Neural progenitor cell (in vitro differentiated cells): ENCODE measurements at regions not wholly inside any gene's neighbourhood (a gene's known extent, or its start where the extent isn't known, plus 50 kb on each side); places are given as distances from the start of the nearest gene placed in this dataset.

Source experiments
- DNase-seq: peaks from one replicate; pipeline ENCODE4 v3.0.0-alpha.2; 2016; ENCODE audit warnings: low spot score
- H2AFZ ChIP-seq: fragments of 200-600 bp; sonication (generic); replicated peaks from 2 replicates; pipeline ENCODE4 v1.6.1; 2016; ENCODE audit warnings: antibody characterized with exemption
- H3F3A ChIP-seq: fragments of 200-600 bp; sonication (generic); 2 replicates; pipeline ENCODE4 v1.6.1; 2016; ENCODE audit warnings: antibody characterized with exemption, low read depth
- H3K27ac ChIP-seq: fragments of 200-600 bp; sonication (generic); 2 replicates; pipeline ENCODE4 v1.5.1; 2016; ENCODE audit warnings: mild to moderate bottlenecking
- H3K27me3 ChIP-seq: fragments of 200-600 bp; sonication (generic); 2 replicates; pipeline ENCODE4 v1.6.1; 2016; ENCODE audit warnings: mild to moderate bottlenecking, moderate library complexity
- H3K36me3 ChIP-seq: fragments of 200-600 bp; sonication (generic); 2 replicates; pipeline ENCODE4 v1.5.1; 2016
- H3K4me1 ChIP-seq: fragments of 200-600 bp; sonication (generic); 2 replicates; pipeline ENCODE4 v1.6.1; 2016; ENCODE audit warnings: mixed run types
- H3K4me2 ChIP-seq: fragments of 200-600 bp; sonication (generic); 2 replicates; pipeline ENCODE4 v1.6.1; 2016
- H3K4me3 ChIP-seq: fragments of 200-600 bp; sonication (generic); 2 replicates; pipeline ENCODE4 v1.5.1; 2016
- H3K79me2 ChIP-seq: fragments of 200-600 bp; sonication (generic); 2 replicates; pipeline ENCODE4 v1.6.1; 2016; ENCODE audit warnings: low read depth
- H3K9ac ChIP-seq: fragments of 200-600 bp; sonication (generic); 2 replicates; pipeline ENCODE4 v1.6.1; 2016
- H3K9me3 ChIP-seq: fragments of 200-600 bp; sonication (generic); 2 replicates; pipeline ENCODE4 v1.5.1; 2016; ENCODE audit warnings: low read depth
- H4K20me1 ChIP-seq: fragments of 200-600 bp; sonication (generic); 2 replicates; pipeline ENCODE4 v1.6.1; 2016; ENCODE audit warnings: low read depth
- H3K27ac Mint-ChIP-seq: 3 replicates; pipeline ENCODE4 v1.8.0; 2021; ENCODE audit warnings: mixed read lengths
- H3K27me3 Mint-ChIP-seq: 2 replicates; pipeline ENCODE4 v1.8.0; 2022; ENCODE audit warnings: low read depth, mild to moderate bottlenecking, inconsistent platforms, moderate library complexity, mixed read lengths; ENCODE audit not compliant: insufficient read depth
- H3K36me3 Mint-ChIP-seq: 3 replicates; pipeline ENCODE4 v1.8.0; 2021; ENCODE audit warnings: mixed read lengths
- H3K4me1 Mint-ChIP-seq: 3 replicates; pipeline ENCODE4 v1.8.0; 2021; ENCODE audit warnings: mixed read lengths
- H3K4me3 Mint-ChIP-seq: 3 replicates; pipeline ENCODE4 v1.8.0; 2021; ENCODE audit warnings: mild to moderate bottlenecking, moderate library complexity, mixed read lengths
- H3K9me3 Mint-ChIP-seq: 3 replicates; pipeline ENCODE4 v1.8.0; 2020; ENCODE audit warnings: mixed read lengths
- EZH2 ChIP-seq: fragments of 200-600 bp; sonication (generic); IDR thresholded peaks from 2 replicates; pipeline ENCODE4 v1.6.1; 2017; ENCODE audit warnings: antibody characterized with exemption, mild to moderate bottlenecking, moderate library complexity
- EZH2phosphoT487 ChIP-seq: fragments of 200-600 bp; sonication (generic); IDR thresholded peaks from 2 replicates; pipeline ENCODE4 v1.6.1; 2017; ENCODE audit warnings: antibody characterized with exemption
- TF ChIP-seq, protein P1 (sequence below): fragments of 200-600 bp; sonication (generic); IDR thresholded peaks from 2 replicates; pipeline ENCODE4 v1.5.1; 2017; ENCODE audit warnings: antibody characterized with exemption, mild to moderate bottlenecking

DNA sequence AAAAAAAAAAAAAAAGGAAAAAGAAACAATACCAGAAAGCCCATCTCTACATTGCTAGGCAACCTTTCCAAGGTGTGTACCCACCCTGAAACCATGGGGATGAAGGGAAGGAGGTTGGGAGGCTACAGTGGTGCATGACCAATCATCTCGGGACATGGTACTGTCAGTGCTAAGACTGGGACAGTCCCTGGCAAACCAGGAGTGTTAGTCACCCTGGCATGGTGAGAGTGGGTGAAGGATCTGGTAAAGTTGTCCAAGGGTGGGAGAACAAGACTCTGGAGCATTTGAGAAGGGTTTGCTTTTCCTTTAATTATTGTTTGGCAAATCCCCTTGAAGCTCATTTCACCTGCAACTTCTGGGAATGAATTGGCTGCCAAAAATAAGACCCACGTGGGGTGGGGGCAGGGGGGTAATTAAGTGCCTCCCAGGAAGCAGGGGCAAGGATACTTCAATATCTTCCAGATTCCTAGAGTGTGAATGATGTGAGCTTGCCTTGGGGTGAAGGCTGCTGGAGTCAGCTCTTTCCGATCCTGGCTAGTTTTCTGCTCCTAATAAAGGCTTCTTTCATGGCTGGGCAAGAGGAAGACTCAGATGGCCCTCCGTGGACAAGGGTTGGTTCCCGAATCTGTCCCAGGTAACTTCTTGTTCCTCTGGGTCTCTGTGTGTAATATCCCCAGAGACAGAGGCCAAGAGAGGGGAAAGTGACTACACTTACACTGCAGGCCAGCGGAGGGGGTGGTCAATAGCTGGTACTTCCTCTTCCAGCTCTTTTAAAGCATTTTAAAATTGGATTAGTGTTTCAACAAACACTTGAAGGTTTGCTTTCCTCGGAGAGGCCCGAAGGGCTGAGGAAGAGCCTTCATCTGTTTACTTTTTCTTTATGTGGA is 61.6 kb upstream of the SPRY4 start:
- Histone ChIP-seq H3K36me3 (no peaks in the 10 kb centered on the region), H3K4me3 (no peak overlapping the region), H3K9ac (no peak overlapping the region), H3K79me2 (no peaks in the 10 kb centered on the region), H3K4me2 (no peak overlapping the region), H3K9me3 (no peaks in the 10 kb centered on the region), H3K27me3 (no peaks in the 10 kb centered on the region), H4K20me1 (no peaks in the 10 kb centered on the region), H3F3A (no peaks in the 10 kb centered on the region), H2AFZ (peak overlapping the region; percentile 55), H3K27ac (no peak overlapping the region), H3K4me1 (peaks cover 39% of the 10 kb centered on the region)
- peaks cover 3% of the 10 kb centered on the region for H3K27me3 Mint-ChIP-seq
- H3K4me3 Mint-ChIP-seq = no peak overlapping the region
- TF ChIP-seq EZH2phosphoT487 = no peak
- TF ChIP-seq, protein P1, sequence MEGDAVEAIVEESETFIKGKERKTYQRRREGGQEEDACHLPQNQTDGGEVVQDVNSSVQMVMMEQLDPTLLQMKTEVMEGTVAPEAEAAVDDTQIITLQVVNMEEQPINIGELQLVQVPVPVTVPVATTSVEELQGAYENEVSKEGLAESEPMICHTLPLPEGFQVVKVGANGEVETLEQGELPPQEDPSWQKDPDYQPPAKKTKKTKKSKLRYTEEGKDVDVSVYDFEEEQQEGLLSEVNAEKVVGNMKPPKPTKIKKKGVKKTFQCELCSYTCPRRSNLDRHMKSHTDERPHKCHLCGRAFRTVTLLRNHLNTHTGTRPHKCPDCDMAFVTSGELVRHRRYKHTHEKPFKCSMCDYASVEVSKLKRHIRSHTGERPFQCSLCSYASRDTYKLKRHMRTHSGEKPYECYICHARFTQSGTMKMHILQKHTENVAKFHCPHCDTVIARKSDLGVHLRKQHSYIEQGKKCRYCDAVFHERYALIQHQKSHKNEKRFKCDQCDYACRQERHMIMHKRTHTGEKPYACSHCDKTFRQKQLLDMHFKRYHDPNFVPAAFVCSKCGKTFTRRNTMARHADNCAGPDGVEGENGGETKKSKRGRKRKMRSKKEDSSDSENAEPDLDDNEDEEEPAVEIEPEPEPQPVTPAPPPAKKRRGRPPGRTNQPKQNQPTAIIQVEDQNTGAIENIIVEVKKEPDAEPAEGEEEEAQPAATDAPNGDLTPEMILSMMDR = no peak
- TF ChIP-seq EZH2 = no peak
- H3K4me1 Mint-ChIP-seq = peaks cover 58% of the 10 kb centered on the region
- H3K9me3 Mint-ChIP-seq = no peaks in the 10 kb centered on the region
- no peaks in the 10 kb centered on the region for H3K36me3 Mint-ChIP-seq
- DNase-seq = no peak
- H3K27ac Mint-ChIP-seq = peak overlapping the region; percentile 81

DNA sequence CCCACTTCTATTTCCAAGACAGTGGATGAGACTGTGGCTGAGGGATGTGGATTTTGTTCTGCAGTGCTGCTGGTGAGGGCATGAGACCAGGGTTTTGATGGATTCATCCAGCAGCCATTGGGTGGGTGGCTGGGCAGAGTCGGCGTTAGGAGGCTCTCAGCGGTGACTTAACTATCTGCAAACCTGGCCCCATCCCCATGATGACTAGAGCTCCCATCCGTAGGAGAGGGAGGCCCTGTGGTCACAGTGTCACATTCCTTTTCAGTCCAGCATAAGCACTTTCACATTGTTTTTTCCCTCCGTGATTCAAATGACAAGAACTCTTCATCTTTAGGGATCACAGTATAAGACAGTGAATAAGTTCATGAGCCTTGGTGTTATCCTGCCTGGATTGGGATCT is 60.4 kb upstream of the SPRY4 start:
- peaks cover 46% of the 10 kb centered on the region for H3K4me1 Mint-ChIP-seq
- no peaks in the 10 kb centered on the region for H3K36me3 ChIP-seq
- no peak for DNase-seq
- H3K27ac ChIP-seq = no peak overlapping the region
- TF ChIP-seq EZH2 = no peak
- TF ChIP-seq, protein P1 = no peak
- no peak for TF ChIP-seq EZH2phosphoT487
- H3K9ac ChIP-seq = no peak overlapping the region
- H3K4me3 Mint-ChIP-seq = no peak overlapping the region
- H3F3A ChIP-seq = no peaks in the 10 kb centered on the region
- no peaks in the 10 kb centered on the region for H3K36me3 Mint-ChIP-seq
- no peaks in the 10 kb centered on the region for H4K20me1 ChIP-seq
- H3K27me3 ChIP-seq = no peaks in the 10 kb centered on the region
- no peak overlapping the region for H3K27ac Mint-ChIP-seq
- H3K4me2 ChIP-seq = no peak overlapping the region
- H3K4me1 ChIP-seq = peaks cover 28% of the 10 kb centered on the region
- no peaks in the 10 kb centered on the region for H3K9me3 ChIP-seq
- H3K79me2 ChIP-seq = no peaks in the 10 kb centered on the region
- H2AFZ ChIP-seq = no peak overlapping the region
- no peaks in the 10 kb centered on the region for H3K9me3 Mint-ChIP-seq
- no peak overlapping the region for H3K4me3 ChIP-seq
- H3K27me3 Mint-ChIP-seq = peaks cover 5% of the 10 kb centered on the region

DNA sequence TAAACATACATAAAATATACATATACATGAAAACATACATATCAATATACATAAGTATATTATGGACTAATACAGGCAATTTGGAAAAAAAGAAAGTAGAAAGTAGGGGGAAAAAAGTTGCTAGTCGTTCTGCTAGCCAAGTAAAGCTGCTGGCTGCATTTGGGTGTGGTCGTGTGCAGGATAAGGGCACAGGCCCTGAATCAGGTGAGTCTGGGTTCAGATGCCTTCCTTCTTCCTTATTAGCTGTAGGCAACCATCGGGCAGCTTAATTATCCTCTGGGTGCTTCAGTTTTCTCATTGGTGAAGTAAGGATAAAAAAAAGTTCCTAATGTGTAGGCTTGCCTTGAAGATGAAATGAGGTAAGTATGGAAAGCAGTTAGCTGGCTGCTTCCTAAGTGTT is 59.2 kb upstream of the SPRY4 start:
- H3K4me3 Mint-ChIP-seq = no peak overlapping the region
- no peaks in the 10 kb centered on the region for H3K9me3 ChIP-seq
- no peaks in the 10 kb centered on the region for H4K20me1 ChIP-seq
- peaks cover 36% of the 10 kb centered on the region for H3K4me1 Mint-ChIP-seq
- TF ChIP-seq EZH2phosphoT487 (no peak), EZH2 (no peak)
- TF ChIP-seq, protein P1 = no peak
- H3K4me2 ChIP-seq = no peak overlapping the region
- H3K79me2 ChIP-seq = no peaks in the 10 kb centered on the region
- no peak for DNase-seq
- no peak overlapping the region for H3K27ac Mint-ChIP-seq
- H3K9ac ChIP-seq = no peak overlapping the region
- H3K4me3 ChIP-seq = no peak overlapping the region
- no peaks in the 10 kb centered on the region for H3F3A ChIP-seq
- no peak overlapping the region for H3K27ac ChIP-seq
- no peak overlapping the region for H2AFZ ChIP-seq
- no peaks in the 10 kb centered on the region for H3K36me3 Mint-ChIP-seq
- H3K27me3 Mint-ChIP-seq = peaks cover 5% of the 10 kb centered on the region
- no peaks in the 10 kb centered on the region for H3K36me3 ChIP-seq
- peaks cover 20% of the 10 kb centered on the region for H3K4me1 ChIP-seq
- no peaks in the 10 kb centered on the region for H3K9me3 Mint-ChIP-seq
- H3K27me3 ChIP-seq = no peaks in the 10 kb centered on the region
